Thoracic aorta (tissue), 2 donors: ENCODE measurements at regions not wholly inside any gene's neighbourhood (a gene's known extent, or its start where the extent isn't known, plus 50 kb on each side); places are given as distances from the start of the nearest gene placed in this dataset.

ENCODE experiments used
- ATAC-seq: fragments of 150-250 bp; one replicate; pipeline ENCODE4 v1.8.0; 2017; ENCODE audit warnings: low read depth; ENCODE audit not compliant: insufficient number of reproducible peaks, low FRiP score
- DNase-seq: peaks from one replicate; pipeline ENCODE4 v3.0.0-alpha.2; 2020; ENCODE audit warnings: low spot score
- H3K27ac ChIP-seq, 2 donors: fragments of 200-600 bp; sonication (generic); 1 replicate in 1 of 2; 2 replicates in 1 of 2; pipeline ENCODE4 v1.5.1; 2016; ENCODE audit warnings: mild to moderate bottlenecking in 2 of 2, moderate library complexity in 2 of 2
- H3K27me3 ChIP-seq: fragments of 200-600 bp; sonication (generic); replicated peaks from 2 replicates; pipeline ENCODE4 v1.6.0; 2016; ENCODE audit warnings: mild to moderate bottlenecking; ENCODE audit not compliant: insufficient read depth
- H3K36me3 ChIP-seq: fragments of 200-600 bp; sonication (generic); one replicate; pipeline ENCODE4 v1.5.1; 2016
- H3K4me1 ChIP-seq, 2 donors: fragments of 200-600 bp; sonication (generic); 1 replicate in 1 of 2; 2 replicates in 1 of 2; pipeline versions ENCODE4 v1.5.1 to v1.6.0; 2016; ENCODE audit warnings: low read depth in 2 of 2, mild to moderate bottlenecking in 1 of 2; ENCODE audit not compliant: control insufficient read depth in 1 of 2
- H3K4me3 ChIP-seq: fragments of 200-600 bp; sonication (generic); 2 replicates; pipeline ENCODE4 v1.5.1; 2016; ENCODE audit warnings: mild to moderate bottlenecking
- H3K9me3 ChIP-seq: fragments of 200-600 bp; sonication (generic); 2 replicates; pipeline ENCODE4 v1.5.1; 2016
- CTCF ChIP-seq: fragments of 200-600 bp; sonication (generic); IDR thresholded peaks from one replicate; pipeline ENCODE4 v1.5.1; 2019; ENCODE audit warnings: antibody characterized with exemption

- DNase-seq = no peak
Observed at GRCh38 chr3:154956815-154957214, 123.3 kb upstream of the MME start.

GRCh38 chr3:154955907-154956533, 124.1 kb upstream of the MME start:
- no peak overlapping the region for H3K4me3 ChIP-seq
- H3K36me3 ChIP-seq = no peaks in the 10 kb centered on the region
- TF ChIP-seq CTCF = no peak
- no peaks in the 10 kb centered on the region for H3K4me1 ChIP-seq
- no peaks in the 10 kb centered on the region for H3K27me3 ChIP-seq
- no peak overlapping the region for H3K27ac ChIP-seq
- no peak for DNase-seq
- no peak for ATAC-seq
- peaks cover 3% of the 10 kb centered on the region for H3K9me3 ChIP-seq

More at GRCh38 chr3:154956815-154957214, 123.3 kb upstream of the MME start:
- Histone ChIP-seq H3K27ac (no peak overlapping the region), H3K36me3 (no peaks in the 10 kb centered on the region), H3K4me3 (no peak overlapping the region), H3K9me3 (peaks cover under 1% of the 10 kb centered on the region), H3K27me3 (no peaks in the 10 kb centered on the region), H3K4me1 (no peaks in the 10 kb centered on the region)
- no peak for ATAC-seq
- TF ChIP-seq CTCF = no peak

GRCh38 chr3:154954757-154955156, 125.4 kb upstream of the MME start:
- Histone ChIP-seq H3K27ac (no peak overlapping the region), H3K4me1 (no peaks in the 10 kb centered on the region), H3K4me3 (no peak overlapping the region), H3K27me3 (no peaks in the 10 kb centered on the region), H3K36me3 (no peaks in the 10 kb centered on the region), H3K9me3 (peaks cover 6% of the 10 kb centered on the region)
- ATAC-seq = no peak
- no peak for TF ChIP-seq CTCF
- no peak for DNase-seq

- DNase-seq (no peak), ATAC-seq (no peak)
- Histone ChIP-seq H3K4me3 (no peak overlapping the region), H3K9me3 (peaks cover 9% of the 10 kb centered on the region), H3K36me3 (no peaks in the 10 kb centered on the region), H3K27ac (no peak overlapping the region), H3K27me3 (no peaks in the 10 kb centered on the region), H3K4me1 (no peaks in the 10 kb centered on the region)
- no peak for TF ChIP-seq CTCF
Observed at GRCh38 chr3:154953538-154953937, 126.6 kb upstream of the MME start.

GRCh38 chr3:154952553-154952952, 127.6 kb upstream of the MME start:
- H3K27me3 ChIP-seq = no peaks in the 10 kb centered on the region
- ATAC-seq (no peak), DNase-seq (no peak)
- TF ChIP-seq CTCF = no peak
- no peaks in the 10 kb centered on the region for H3K4me1 ChIP-seq
- H3K27ac ChIP-seq = no peak overlapping the region
- H3K4me3 ChIP-seq = no peak overlapping the region
- no peaks in the 10 kb centered on the region for H3K36me3 ChIP-seq
- H3K9me3 ChIP-seq = peaks cover 9% of the 10 kb centered on the region
